HepG2 (cell line): ENCODE measurements at regions not wholly inside any gene's neighbourhood (a gene's known extent, or its start where the extent isn't known, plus 50 kb on each side); places are given as distances from the start of the nearest gene placed in this dataset.

ENCODE experiments used
- ATRX ChIP-seq: sonication (generic); formaldehyde crosslinking; IDR thresholded peaks from 2 replicates; pipeline ENCODE4 v1.4.0; 2020; ENCODE audit warnings: missing genetic modification reagents, borderline replicate concordance
- CHCHD3 ChIP-seq: sonication (generic); formaldehyde crosslinking; IDR thresholded peaks from 2 replicates; pipeline ENCODE4 v1.8.0; 2022; ENCODE audit warnings: mild to moderate bottlenecking, missing genetic modification reagents, moderate library complexity
- ONECUT2 ChIP-seq: sonication (generic); formaldehyde crosslinking; IDR thresholded peaks from 2 replicates; pipeline ENCODE4 v1.4.0; 2020; ENCODE audit warnings: missing genetic modification reagents
- PAWR ChIP-seq: sonication (generic); formaldehyde crosslinking; IDR thresholded peaks from 2 replicates; pipeline ENCODE4 v1.4.0; 2020; ENCODE audit warnings: missing genetic modification reagents, mild to moderate bottlenecking, borderline replicate concordance
- RAD21 ChIP-seq: fragments of 450-650 bp; formaldehyde crosslinking; IDR thresholded peaks from 2 replicates; pipeline ENCODE4 v1.5.0; 2020; ENCODE audit warnings: mild to moderate bottlenecking
- TBP ChIP-seq: sonication (generic); formaldehyde crosslinking; IDR thresholded peaks from 2 replicates; pipeline ENCODE4 v1.5.0; 2020; ENCODE audit warnings: missing genetic modification reagents
- ZBTB1 ChIP-seq: sonication (generic); formaldehyde crosslinking; IDR thresholded peaks from 2 replicates; pipeline ENCODE4 v1.4.0; 2020; ENCODE audit warnings: missing genetic modification reagents, borderline replicate concordance
- ZKSCAN1 ChIP-seq: fragments of 150-350 bp; IDR thresholded peaks from 2 replicates; pipeline ENCODE4 v1.6.1; 2014; ENCODE audit warnings: low read length
- ZNF24 ChIP-seq: fragments of 450-650 bp; IDR thresholded peaks from 2 replicates; pipeline ENCODE4 v1.6.1; 2017; ENCODE audit warnings: antibody characterized with exemption, mild to moderate bottlenecking
- ZNF543 ChIP-seq: sonication (generic); formaldehyde crosslinking; IDR thresholded peaks from 2 replicates; pipeline ENCODE4 v1.4.0; 2020; ENCODE audit warnings: mild to moderate bottlenecking, missing genetic modification reagents
- TF ChIP-seq, protein P1 (sequence below): sonication (generic); formaldehyde crosslinking; IDR thresholded peaks from 2 replicates; pipeline ENCODE4 v1.5.0; 2020; ENCODE audit warnings: mild to moderate bottlenecking, missing genetic modification reagents, moderate library complexity
- TF ChIP-seq, protein P2 (sequence below): sonication (generic); formaldehyde crosslinking; IDR thresholded peaks from 2 replicates; pipeline ENCODE4 v1.9.0; 2021; ENCODE audit warnings: missing genetic modification reagents, borderline replicate concordance
- TF ChIP-seq, protein P3 (sequence below): sonication (generic); formaldehyde crosslinking; conservative IDR thresholded peaks from 2 replicates; pipeline ENCODE4 v1.4.0; 2020; ENCODE audit warnings: missing genetic modification reagents

DNA sequence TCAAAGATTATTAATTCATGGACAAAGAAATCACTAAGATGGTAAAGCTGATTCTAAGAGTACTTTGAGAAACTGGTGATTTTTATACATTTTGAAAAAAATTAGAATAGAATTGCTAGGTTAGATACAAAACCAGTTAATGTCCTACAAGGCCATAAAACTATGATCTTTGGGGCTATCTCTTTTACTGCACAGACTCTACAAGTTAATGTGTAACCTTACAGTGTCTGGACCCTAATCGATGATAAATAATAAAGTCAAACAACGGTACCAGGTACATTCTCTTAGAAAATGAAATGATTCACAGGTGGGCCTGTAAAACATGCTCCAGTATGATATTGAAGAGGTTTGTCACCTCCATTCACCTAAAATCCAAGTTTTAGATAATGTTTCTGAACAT, 199.8 kb upstream of the LYZL1 start:
- no peak for TF ChIP-seq ZKSCAN1
- TF ChIP-seq, protein P1, sequence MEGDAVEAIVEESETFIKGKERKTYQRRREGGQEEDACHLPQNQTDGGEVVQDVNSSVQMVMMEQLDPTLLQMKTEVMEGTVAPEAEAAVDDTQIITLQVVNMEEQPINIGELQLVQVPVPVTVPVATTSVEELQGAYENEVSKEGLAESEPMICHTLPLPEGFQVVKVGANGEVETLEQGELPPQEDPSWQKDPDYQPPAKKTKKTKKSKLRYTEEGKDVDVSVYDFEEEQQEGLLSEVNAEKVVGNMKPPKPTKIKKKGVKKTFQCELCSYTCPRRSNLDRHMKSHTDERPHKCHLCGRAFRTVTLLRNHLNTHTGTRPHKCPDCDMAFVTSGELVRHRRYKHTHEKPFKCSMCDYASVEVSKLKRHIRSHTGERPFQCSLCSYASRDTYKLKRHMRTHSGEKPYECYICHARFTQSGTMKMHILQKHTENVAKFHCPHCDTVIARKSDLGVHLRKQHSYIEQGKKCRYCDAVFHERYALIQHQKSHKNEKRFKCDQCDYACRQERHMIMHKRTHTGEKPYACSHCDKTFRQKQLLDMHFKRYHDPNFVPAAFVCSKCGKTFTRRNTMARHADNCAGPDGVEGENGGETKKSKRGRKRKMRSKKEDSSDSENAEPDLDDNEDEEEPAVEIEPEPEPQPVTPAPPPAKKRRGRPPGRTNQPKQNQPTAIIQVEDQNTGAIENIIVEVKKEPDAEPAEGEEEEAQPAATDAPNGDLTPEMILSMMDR, result no peak
- TF ChIP-seq RAD21 (CRISPR knock-in tag), result no peak
- no peak for TF ChIP-seq ATRX
- no peak for TF ChIP-seq TBP (CRISPR knock-in tag)
- no peak for TF ChIP-seq ZNF24
- no peak for TF ChIP-seq ONECUT2 (CRISPR knock-in tag)
- TF ChIP-seq PAWR (CRISPR knock-in tag), result no peak
- TF ChIP-seq CHCHD3 (CRISPR knock-in tag), result no peak
- TF ChIP-seq ZNF543 (CRISPR knock-in tag), result no peak
- TF ChIP-seq, protein P2, sequence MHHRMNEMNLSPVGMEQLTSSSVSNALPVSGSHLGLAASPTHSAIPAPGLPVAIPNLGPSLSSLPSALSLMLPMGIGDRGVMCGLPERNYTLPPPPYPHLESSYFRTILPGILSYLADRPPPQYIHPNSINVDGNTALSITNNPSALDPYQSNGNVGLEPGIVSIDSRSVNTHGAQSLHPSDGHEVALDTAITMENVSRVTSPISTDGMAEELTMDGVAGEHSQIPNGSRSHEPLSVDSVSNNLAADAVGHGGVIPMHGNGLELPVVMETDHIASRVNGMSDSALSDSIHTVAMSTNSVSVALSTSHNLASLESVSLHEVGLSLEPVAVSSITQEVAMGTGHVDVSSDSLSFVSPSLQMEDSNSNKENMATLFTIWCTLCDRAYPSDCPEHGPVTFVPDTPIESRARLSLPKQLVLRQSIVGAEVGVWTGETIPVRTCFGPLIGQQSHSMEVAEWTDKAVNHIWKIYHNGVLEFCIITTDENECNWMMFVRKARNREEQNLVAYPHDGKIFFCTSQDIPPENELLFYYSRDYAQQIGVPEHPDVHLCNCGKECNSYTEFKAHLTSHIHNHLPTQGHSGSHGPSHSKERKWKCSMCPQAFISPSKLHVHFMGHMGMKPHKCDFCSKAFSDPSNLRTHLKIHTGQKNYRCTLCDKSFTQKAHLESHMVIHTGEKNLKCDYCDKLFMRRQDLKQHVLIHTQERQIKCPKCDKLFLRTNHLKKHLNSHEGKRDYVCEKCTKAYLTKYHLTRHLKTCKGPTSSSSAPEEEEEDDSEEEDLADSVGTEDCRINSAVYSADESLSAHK, result no peak
- TF ChIP-seq ZBTB1, result no peak
- TF ChIP-seq, protein P3, sequence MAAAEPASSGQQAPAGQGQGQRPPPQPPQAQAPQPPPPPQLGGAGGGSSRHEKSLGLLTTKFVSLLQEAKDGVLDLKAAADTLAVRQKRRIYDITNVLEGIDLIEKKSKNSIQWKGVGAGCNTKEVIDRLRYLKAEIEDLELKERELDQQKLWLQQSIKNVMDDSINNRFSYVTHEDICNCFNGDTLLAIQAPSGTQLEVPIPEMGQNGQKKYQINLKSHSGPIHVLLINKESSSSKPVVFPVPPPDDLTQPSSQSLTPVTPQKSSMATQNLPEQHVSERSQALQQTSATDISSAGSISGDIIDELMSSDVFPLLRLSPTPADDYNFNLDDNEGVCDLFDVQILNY, result no peak
